HG03354 (cell line): ENCODE measurements at regions not wholly inside any gene's neighbourhood (a gene's known extent, or its start where the extent isn't known, plus 50 kb on each side); places are given as distances from the start of the nearest gene placed in this dataset.

Experiments used
- ATAC-seq: cut with Tn5 transposase; IDR thresholded peaks from one replicate; pipeline ENCODE4 v1.9.1; 2021; ENCODE audit warnings: mild to moderate bottlenecking; ENCODE audit not compliant: unreplicated experiment, poor library complexity, severe bottlenecking

GRCh38 chr3:181459516-181459915, 252.2 kb upstream of the SOX2 start:
- no peak for ATAC-seq

- no peak for ATAC-seq
Measured at GRCh38 chr3:181458857-181459256, 252.9 kb upstream of the SOX2 start.

- ATAC-seq: no peak
Measured at GRCh38 chr3:181457756-181458155, 254.0 kb upstream of the SOX2 start.

DNA sequence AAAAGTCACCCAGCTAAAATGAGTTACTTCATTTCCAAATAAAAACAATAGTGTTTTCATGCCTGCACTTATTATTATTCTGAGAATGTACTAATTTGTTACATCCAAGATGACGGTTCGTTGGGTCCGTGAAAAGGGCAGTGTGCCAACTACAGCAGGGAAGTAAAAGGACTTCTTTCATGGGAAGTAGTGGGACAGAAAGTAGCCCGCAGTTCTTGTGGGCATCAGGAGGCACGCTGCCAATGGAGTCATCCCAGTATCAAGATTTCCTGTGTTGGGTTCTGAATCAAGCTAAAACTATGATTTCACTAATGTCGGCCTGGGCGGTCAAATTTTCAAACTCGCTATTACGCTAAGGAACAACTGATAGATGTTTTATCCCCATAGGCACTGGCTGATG, 254.5 kb upstream of the SOX2 start:
- no peak for ATAC-seq

DNA sequence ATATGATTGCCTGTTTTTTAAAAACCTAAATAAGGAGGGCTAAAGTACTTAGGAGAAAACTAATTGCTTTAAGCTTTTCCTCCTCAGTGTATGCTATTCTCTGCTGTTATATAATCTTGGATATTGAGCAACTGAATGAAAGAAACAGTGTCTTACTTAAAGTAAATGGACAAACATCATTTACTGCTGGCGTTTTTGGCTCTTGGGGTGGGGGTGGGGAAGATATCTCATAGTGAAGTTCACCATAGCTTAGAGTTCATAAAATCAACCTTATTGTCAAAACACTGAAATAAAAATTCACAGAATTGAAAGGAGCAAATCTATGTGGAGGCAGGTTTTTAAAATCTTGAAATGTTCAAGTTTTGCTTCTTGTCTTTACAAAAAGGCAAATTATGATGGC, 256.4 kb upstream of the SOX2 start:
- ATAC-seq: no peak

GRCh38 chr3:181454451-181455027, 257.2 kb upstream of the SOX2 start:
- no peak for ATAC-seq

DNA sequence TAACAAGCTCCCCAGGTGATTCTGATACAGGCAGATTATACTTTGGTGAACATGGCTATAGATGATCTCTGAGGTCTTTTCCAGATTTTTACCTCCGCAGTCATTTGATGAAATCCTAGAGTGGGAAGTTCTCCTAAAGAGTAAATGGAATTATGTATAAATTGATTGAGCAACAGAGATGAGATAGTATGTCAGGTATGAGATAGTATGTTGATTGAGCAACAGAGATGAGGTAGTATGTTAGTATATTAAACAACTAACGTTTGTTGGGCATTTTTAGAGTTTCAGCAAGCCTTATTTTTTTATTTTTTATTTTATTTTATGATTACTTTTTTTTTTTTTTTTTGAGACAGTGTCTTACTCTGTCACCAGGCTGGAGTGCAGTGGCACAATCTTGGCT, 265.0 kb upstream of the SOX2 start:
- ATAC-seq: no peak

DNA sequence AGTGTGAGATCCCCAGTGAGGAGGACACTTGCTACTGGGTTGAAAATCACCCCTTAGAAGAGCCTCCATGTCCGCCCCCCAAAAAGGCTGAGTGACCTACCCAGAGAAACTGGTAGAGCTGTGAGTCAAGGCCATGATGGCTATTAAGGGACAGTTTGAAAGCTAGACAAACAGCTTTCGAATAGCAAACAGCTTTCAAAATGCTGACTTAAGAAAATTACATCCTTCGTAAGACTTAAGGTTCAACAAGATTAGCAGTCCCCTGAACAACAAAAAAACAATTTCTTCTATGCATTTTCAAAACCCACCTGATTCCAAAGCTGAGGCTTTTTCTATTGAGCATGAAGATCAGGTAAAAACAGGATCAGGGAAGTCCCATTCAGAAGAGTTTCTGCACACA, 269.7 kb upstream of the SOX2 start:
- ATAC-seq: no peak

DNA sequence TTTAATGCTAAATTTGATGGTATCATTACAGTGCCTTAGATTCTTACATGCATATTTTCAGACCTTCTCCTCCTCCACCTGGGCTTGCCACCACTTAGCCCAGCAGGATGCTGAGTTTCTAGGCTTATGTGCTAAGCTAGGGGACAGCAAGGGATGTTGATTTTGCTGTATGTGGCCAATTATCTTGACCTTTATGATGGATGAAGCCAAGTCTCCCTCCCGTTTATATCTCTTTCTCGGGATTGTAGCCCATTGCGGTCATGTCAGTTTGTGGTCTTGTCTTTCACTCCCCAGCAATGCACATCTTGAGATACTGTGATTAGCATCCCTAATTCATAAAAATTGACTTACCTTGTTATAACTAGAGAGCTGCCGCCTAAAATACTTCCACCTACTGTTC, 278.7 kb upstream of the SOX2 start:
- no peak for ATAC-seq

- ATAC-seq: no peak
Measured at GRCh38 chr3:181431748-181432147, 280.0 kb upstream of the SOX2 start.

DNA sequence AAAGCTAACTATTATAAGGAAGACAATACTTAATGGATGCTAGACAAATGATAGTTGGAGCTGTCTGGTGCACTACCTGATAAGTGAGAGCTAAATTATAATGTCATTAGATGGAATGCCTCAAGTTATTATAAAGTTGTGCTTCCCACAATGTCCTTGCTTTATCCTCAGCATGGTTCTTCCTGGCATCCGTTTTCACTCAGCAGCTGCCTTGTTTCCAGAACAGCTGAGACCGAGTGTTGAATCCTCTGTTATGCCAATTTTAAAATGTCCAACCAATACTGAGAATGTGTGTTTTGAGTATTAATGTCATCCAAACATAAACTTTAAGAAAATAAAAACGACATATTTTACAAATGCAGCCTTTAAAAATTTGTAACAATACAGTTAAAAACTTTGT, 286.7 kb upstream of the SOX2 start:
- ATAC-seq: no peak

GRCh38 chr3:181418233-181418632, 293.5 kb upstream of the SOX2 start:
- ATAC-seq: no peak

- ATAC-seq: no peak
Measured at GRCh38 chr3:181417748-181418147, 294.0 kb upstream of the SOX2 start.

DNA sequence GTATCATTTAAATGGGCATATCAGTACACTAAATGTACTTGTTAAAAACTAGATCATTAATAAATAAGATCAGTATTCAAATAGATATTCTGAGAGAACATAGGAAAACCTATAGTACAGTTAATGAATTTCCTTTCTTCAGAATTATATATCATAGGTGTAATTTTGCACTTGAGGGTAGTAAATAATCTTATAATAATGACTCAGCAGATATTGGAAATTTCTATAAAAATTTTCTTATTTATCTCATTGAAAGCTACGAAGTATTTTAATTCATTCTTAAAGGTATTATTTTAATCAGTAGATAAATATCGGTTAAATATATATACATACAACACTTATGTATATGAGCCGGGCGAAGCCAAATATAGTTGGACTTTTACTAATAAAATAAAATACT, 300.9 kb upstream of the SOX2 start:
- no peak for ATAC-seq

DNA sequence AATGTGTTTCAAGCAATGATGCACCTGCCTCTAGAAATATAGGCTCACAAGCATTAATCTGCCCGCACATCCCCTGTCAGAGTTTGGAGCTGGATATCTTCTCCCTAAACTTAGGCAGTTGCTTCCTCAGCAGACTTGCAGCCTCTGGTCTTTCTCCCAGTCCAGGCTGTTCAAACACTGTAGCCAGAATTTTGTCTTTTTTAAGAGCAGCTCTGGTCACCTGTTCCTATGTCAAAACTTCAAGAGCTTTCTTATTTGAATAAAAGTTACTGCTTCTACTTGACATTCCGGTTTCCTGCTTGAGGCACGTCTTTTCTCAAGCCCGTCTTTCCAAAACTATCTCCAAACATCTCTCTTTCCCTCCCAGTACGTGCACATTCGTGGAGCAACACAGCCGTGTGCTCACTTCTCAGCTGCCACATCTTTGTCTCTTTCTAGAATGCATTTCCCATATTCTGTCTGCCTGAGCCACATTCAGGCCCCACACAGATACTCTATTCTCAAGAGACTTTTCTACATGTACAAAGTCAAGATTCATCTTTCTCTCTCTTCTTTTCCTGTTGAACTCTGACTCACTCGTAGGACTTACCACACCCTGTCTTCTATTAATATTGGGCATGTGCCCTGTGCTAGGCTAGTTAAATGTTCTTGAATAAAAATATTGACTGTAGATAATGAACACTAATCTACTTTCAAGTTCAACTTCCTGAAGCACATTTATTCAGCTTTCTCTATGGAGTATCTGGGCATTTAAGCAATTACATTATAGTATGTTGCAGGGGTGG, 307.7 kb upstream of the SOX2 start:
- ATAC-seq: no peak

GRCh38 chr3:181402347-181402746, 309.4 kb upstream of the SOX2 start:
- no peak for ATAC-seq

DNA sequence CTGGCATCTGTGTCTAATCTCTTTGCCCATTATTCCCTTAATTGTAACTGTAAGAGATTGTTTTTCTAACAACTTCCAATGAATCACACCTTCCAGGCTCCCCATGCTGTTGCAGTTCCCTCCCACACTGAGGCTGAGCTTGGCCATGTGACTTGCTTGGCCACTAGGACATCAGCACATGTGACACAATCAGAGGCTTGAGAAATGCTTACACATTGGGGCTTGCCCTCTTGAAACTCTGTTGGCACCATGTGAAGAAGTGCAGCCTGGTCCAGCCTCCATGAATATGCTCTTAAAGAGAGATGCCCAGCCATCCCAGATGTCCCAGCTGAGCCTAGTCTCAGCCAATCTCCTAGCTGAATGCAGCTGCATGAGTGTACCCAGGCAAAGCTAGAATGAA, 326.8 kb upstream of the SOX2 start:
- ATAC-seq: no peak

DNA sequence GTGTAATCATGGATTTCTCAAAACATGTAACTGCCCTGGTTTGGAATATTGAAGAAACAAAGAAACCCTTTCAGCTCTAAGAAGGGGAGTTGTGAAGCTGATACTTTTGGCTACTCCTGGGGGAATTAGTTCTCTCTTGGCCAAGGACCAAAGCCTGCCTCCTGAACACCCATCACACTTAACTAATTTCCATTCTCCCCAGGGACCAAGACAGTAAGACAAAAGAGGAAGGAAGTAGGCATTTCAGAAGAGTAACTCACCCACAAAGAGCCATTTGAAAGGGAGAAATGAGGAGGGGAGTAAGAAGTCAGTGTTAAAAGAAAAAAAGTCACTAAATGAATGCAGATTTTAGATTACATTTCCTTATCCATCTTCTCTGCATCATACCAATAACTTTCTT, 328.0 kb upstream of the SOX2 start:
- ATAC-seq: no peak

DNA sequence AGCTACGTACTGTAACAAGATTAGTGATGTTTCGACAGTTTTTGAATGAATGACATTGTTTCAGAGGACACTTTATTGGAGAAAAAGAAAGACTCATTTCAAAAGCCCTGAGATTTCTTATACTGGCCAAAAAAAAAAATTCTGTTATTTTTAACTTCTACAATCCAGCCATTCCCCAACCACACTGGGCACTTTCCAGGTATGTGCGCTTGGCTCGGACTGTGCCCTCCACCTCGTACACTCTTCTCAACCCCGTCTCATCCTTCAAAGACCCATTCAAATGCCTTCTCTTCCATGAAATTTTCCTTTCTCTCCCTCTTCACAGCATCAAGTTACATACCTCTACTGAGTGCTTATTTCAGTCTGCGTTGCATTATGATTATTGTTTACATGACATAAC, 328.5 kb upstream of the SOX2 start:
- ATAC-seq: no peak

- no peak for ATAC-seq
Measured at GRCh38 chr3:181382656-181383055, 329.1 kb upstream of the SOX2 start.

- ATAC-seq: no peak
Measured at GRCh38 chr3:181379278-181379677, 332.4 kb upstream of the SOX2 start.

GRCh38 chr3:181369637-181370036, 342.1 kb upstream of the SOX2 start:
- no peak for ATAC-seq
